HEK293T (cell line): ENCODE measurements at regions not wholly inside any gene's neighbourhood (a gene's known extent, or its start where the extent isn't known, plus 50 kb on each side); places are given as distances from the start of the nearest gene placed in this dataset.

Experiments used
- ARNT ChIP-seq: fragments of 450-650 bp; IDR thresholded peaks from 2 replicates; pipeline ENCODE4 v1.6.1; 2017; ENCODE audit warnings: mild to moderate bottlenecking
- FOXA1 ChIP-seq: fragments of 450-650 bp; IDR thresholded peaks from 2 replicates; pipeline ENCODE4 v1.6.1; 2016; ENCODE audit warnings: mild to moderate bottlenecking
- FOXM1 ChIP-seq: fragments of 450-650 bp; IDR thresholded peaks from 2 replicates; pipeline ENCODE4 v1.6.1; 2017; ENCODE audit warnings: mild to moderate bottlenecking, borderline replicate concordance
- LEF1 ChIP-seq: fragments of 450-650 bp; IDR thresholded peaks from 2 replicates; pipeline ENCODE4 v1.6.1; 2017; ENCODE audit warnings: mild to moderate bottlenecking, borderline replicate concordance

- TF ChIP-seq LEF1 (no peak), ARNT (no peak), FOXM1 (no peak), FOXA1 (no peak)
Observed at GRCh38 chr19:32129141-32129540, 216.3 kb upstream of the ZNF507 start.
